Thyroid gland (tissue), 4 donors: ENCODE measurements at regions not wholly inside any gene's neighbourhood (a gene's known extent, or its start where the extent isn't known, plus 50 kb on each side); places are given as distances from the start of the nearest gene placed in this dataset.

Experiments
- DNase-seq, 2 donors: peaks; one replicate each; pipeline ENCODE4 v3.0.0-alpha.2; 2019
- H3K27ac ChIP-seq, 3 donors: fragments of 200-600 bp; sonication (generic); 1 replicate in 2 of 3; 2 replicates in 1 of 3; pipeline ENCODE4 v1.5.1; 2016 to 2019; ENCODE audit warnings: mild to moderate bottlenecking in 1 of 3, moderate library complexity in 1 of 3
- H3K27me3 ChIP-seq: fragments of 200-600 bp; sonication (generic); one replicate; pipeline ENCODE4 v1.5.1; 2019
- H3K36me3 ChIP-seq, 2 donors: fragments of 200-600 bp; sonication (generic); one replicate each; pipeline ENCODE4 v1.5.1; 2016 to 2019
- H3K4me1 ChIP-seq, 2 donors: fragments of 200-600 bp; sonication (generic); one replicate each; pipeline ENCODE4 v1.5.1; 2017 to 2019
- H3K4me3 ChIP-seq, 3 donors: fragments of 200-600 bp; sonication (generic); replicated peaks in 1 of 3; 1 replicate in 2 of 3; 2 replicates in 1 of 3; pipeline ENCODE4 v1.5.1; 2016; ENCODE audit warnings: mild to moderate bottlenecking in 1 of 3
- H3K9me3 ChIP-seq: fragments of 200-600 bp; sonication (generic); one replicate; pipeline ENCODE4 v1.5.1; 2017
- POLR2A ChIP-seq, 2 donors: fragments of 450-650 bp; IDR thresholded peaks; one replicate each; pipeline ENCODE4 v1.6.1; 2017; ENCODE audit warnings: antibody characterized with exemption in 2 of 2, mild to moderate bottlenecking in 2 of 2, moderate library complexity in 1 of 2
- WGBS, 2 donors: methylation state at CpG; one replicate each; pipeline ENCODE4 v1.1.5; 2017; 5-methylcytosine and 5-hydroxymethylcytosine counted together
- intact Hi-C: fragments of 100-400 bp; cut with DNase I; formaldehyde crosslinking; loops from one replicate; pipeline ENCODE4 v1.15.1; 2023
- TF ChIP-seq, protein P1 (sequence below), 6 experiments: fragments of 200-600 bp in 3 of 6; fragments of 450-650 bp in 3 of 6; sonication (generic) in 3 of 6; IDR thresholded peaks; one replicate each; pipeline ENCODE4 v1.5.1; 2016 to 2019; ENCODE audit warnings: antibody characterized with exemption in 6 of 6, mild to moderate bottlenecking in 2 of 6, inconsistent platforms in 1 of 6, moderate library complexity in 1 of 6

DNA sequence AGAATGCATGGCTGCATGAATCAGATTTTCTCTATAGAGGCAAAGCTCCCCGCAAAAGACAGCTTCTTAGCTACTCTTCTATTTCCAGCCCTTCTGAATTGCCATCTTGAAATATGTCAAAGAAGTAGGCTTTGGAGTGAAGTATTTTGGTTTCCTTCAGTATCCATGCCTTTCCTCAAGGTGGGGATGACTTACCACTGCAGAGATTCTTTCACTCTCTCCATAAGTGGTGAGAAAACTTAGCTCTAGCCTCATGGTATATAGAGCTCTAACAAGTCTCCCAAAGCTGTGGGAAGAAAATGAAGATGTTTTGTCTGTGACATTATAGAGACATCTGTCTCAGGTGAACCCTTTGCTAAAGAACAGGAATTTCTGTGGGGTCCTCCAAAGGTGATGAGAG is 89.6 kb upstream of the ITGB1 start:
- no peaks in the 10 kb centered on the region for H3K27me3 ChIP-seq
- no peak for DNase-seq
- no peaks in the 10 kb centered on the region for H3K4me1 ChIP-seq
- H3K36me3 ChIP-seq, result no peaks in the 10 kb centered on the region
- no peak overlapping the region for H3K4me3 ChIP-seq
- 91 to 97% methylated on average over 1 of the region's 1 CpG for WGBS, 2 donors
- intact Hi-C loops, result no loop called here
- no peak for TF ChIP-seq POLR2A (IDR thresholded peaks at IDR 0.05)
- TF ChIP-seq, protein P1, sequence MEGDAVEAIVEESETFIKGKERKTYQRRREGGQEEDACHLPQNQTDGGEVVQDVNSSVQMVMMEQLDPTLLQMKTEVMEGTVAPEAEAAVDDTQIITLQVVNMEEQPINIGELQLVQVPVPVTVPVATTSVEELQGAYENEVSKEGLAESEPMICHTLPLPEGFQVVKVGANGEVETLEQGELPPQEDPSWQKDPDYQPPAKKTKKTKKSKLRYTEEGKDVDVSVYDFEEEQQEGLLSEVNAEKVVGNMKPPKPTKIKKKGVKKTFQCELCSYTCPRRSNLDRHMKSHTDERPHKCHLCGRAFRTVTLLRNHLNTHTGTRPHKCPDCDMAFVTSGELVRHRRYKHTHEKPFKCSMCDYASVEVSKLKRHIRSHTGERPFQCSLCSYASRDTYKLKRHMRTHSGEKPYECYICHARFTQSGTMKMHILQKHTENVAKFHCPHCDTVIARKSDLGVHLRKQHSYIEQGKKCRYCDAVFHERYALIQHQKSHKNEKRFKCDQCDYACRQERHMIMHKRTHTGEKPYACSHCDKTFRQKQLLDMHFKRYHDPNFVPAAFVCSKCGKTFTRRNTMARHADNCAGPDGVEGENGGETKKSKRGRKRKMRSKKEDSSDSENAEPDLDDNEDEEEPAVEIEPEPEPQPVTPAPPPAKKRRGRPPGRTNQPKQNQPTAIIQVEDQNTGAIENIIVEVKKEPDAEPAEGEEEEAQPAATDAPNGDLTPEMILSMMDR (IDR thresholded peaks at IDR 0.05), result no peak
- no peaks in the 10 kb centered on the region for H3K9me3 ChIP-seq
- no peak overlapping the region for H3K27ac ChIP-seq

- TF ChIP-seq, protein P1 (IDR thresholded peaks at IDR 0.05), result no peak
- TF ChIP-seq POLR2A (IDR thresholded peaks at IDR 0.05), result no peak
- H3K9me3 ChIP-seq, result no peaks in the 10 kb centered on the region
- H3K36me3 ChIP-seq, result no peaks in the 10 kb centered on the region
- 94 to 95% methylated on average over 4 of the region's 4 CpGs for WGBS, 2 donors
- DNase-seq, result no peak
- H3K27ac ChIP-seq, result no peak overlapping the region
- no peaks in the 10 kb centered on the region for H3K27me3 ChIP-seq
- H3K4me1 ChIP-seq, result no peaks in the 10 kb centered on the region
- intact Hi-C loops, result no loop called here
- H3K4me3 ChIP-seq, result no peak overlapping the region
Measured at GRCh38 chr10:33046792-33047191, 88.8 kb upstream of the ITGB1 start.

- WGBS, 2 donors, result 92 to 95% methylated on average over 2 of the region's 2 CpGs
- intact Hi-C loops, result no loop called here
- no peak for DNase-seq
Measured at GRCh38 chr10:33045421-33045820, 87.4 kb upstream of the ITGB1 start.

DNA sequence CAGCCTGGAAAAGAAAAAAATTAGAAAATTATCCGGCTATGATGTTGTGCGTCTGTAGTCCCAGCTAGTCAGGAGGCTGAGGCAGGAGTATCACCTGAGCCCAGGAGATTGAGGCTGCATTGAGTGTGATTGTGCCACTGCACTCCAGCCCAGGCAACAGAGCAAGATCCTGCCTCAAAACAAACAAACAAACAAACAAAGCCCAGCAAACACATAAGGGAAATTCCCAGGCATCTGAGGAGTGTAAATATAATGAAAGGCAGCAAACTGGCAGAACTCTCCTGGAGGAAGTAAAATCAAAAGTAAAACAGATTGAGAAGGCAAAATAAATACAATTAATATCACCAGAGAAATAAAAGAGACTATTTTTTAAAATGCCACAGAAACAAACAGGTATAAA is 84.5 kb upstream of the ITGB1 start:
- Histone ChIP-seq H3K27me3 (no peaks in the 10 kb centered on the region), H3K36me3 (no peaks in the 10 kb centered on the region), H3K4me3 (no peak overlapping the region), H3K4me1 (no peaks in the 10 kb centered on the region), H3K27ac (no peak overlapping the region), H3K9me3 (no peaks in the 10 kb centered on the region)
- DNase-seq, result no peak
- TF ChIP-seq POLR2A (IDR thresholded peaks at IDR 0.05), result no peak
- 98 to 100% methylated on average over 2 of the region's 2 CpGs for WGBS, 2 donors
- intact Hi-C loops, result no loop called here

More at GRCh38 chr10:33045421-33045820, 87.4 kb upstream of the ITGB1 start:
- Histone ChIP-seq H3K4me3 (no peak overlapping the region), H3K27ac (no peak overlapping the region), H3K27me3 (no peaks in the 10 kb centered on the region), H3K36me3 (no peaks in the 10 kb centered on the region), H3K4me1 (no peaks in the 10 kb centered on the region), H3K9me3 (no peaks in the 10 kb centered on the region)
- no peak for TF ChIP-seq POLR2A (IDR thresholded peaks at IDR 0.05)
- TF ChIP-seq, protein P1 (IDR thresholded peaks at IDR 0.05), result no peak

DNA sequence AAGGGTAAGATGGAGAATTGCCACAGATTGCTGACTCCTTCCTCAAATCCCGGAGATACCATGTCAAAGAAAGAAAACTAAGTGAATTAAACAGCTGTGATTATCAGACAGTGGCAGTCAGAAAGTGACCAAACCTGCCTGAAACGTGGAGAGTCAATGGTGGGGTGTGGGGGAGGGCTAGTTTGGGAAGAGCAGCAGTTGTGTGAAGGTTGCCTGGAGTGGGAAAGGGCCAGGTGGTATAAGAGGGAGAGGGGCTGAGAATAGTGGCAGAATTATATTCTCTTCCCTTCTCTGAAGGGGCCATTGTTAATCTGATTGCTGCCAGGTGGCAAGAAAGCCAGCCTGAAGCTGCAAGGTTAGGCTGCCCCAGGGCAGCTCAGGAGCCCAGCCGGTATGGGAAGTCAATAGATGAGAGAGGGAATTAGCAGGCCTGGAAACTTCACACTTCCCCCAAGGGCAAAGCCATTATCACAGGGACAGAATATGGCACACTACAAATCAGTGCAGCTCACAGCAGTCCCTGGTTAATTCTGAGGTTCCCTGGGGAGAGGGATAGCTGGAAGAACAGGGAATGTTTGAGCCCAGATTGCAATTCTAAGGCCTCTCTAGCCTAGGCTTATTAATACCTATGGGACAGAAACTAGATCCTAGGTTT is 83.9 kb upstream of the ITGB1 start:
- Histone ChIP-seq H3K27me3 (no peaks in the 10 kb centered on the region), H3K36me3 (no peaks in the 10 kb centered on the region), H3K4me1 (no peaks in the 10 kb centered on the region), H3K27ac (no peak overlapping the region), H3K9me3 (no peaks in the 10 kb centered on the region), H3K4me3 (no peak overlapping the region)
- TF ChIP-seq, protein P1 (IDR thresholded peaks at IDR 0.05), result no peak
- TF ChIP-seq POLR2A (IDR thresholded peaks at IDR 0.05), result no peak
- 46 to 55% methylated on average over 3 of the region's 3 CpGs for WGBS, 2 donors
- no peak for DNase-seq
- intact Hi-C loops, result no loop called here
